CD4-positive, alpha-beta T cell (primary cell): ENCODE measurements at regions not wholly inside any gene's neighbourhood (a gene's known extent, or its start where the extent isn't known, plus 50 kb on each side); places are given as distances from the start of the nearest gene placed in this dataset.

Experiments
- ATAC-seq: fragments of 200-7000 bp; cut with Tn5 transposase; one replicate; pipeline ENCODE4 v1.10.0; 2022; ENCODE audit warnings: mild to moderate bottlenecking; ENCODE audit not compliant: poor library complexity
- CTCF ChIA-PET: fragments of 350-600 bp; sonication (Branson Sonifier 250); formaldehyde crosslinking; loops from one replicate; lab custom pipeline; 2021; ENCODE audit warnings: antibody characterized with exemption, inconsistent platforms; lab: Charles Lee
- POLR2A ChIA-PET: fragments of 350-600 bp; sonication (Branson Sonifier 250); formaldehyde crosslinking; loops from one replicate; lab custom pipeline; 2021; ENCODE audit warnings: antibody characterized with exemption, inconsistent platforms; lab: Charles Lee
- DNase-seq, 14 experiments: peaks; one replicate each; pipeline ENCODE4 v3.0.0-alpha.2; 2013 to 2020; ENCODE audit warnings: mixed read lengths in 2 of 14
- H3K27ac ChIP-seq, 2 donors: one replicate each; pipeline versions ENCODE4 v1.5.1 to v1.7.0; 2013; ENCODE audit warnings: low read length in 2 of 2, low read depth in 1 of 2, mild to moderate bottlenecking in 1 of 2
- H3K27me3 ChIP-seq, 2 experiments: 1 replicate in 1 of 2; 2 replicates in 1 of 2; pipeline versions ENCODE4 v1.6.1 to v1.7.0; 2013; ENCODE audit warnings: low read length in 2 of 2, control low read depth in 1 of 2, mild to moderate bottlenecking in 1 of 2, moderate library complexity in 1 of 2; ENCODE audit not compliant: insufficient read depth in 2 of 2, control insufficient read depth in 1 of 2
- H3K36me3 ChIP-seq: one replicate; pipeline ENCODE4 v1.6.1; 2013; ENCODE audit warnings: low read length, control low read depth; ENCODE audit not compliant: insufficient read depth
- H3K4me1 ChIP-seq: one replicate; pipeline ENCODE4 v1.6.1; 2013; ENCODE audit warnings: low read length, control low read depth; ENCODE audit not compliant: insufficient read depth
- H3K4me3 ChIP-seq: one replicate; pipeline ENCODE4 v1.5.1; 2013; ENCODE audit warnings: mild to moderate bottlenecking, low read length, moderate library complexity
- H3K9me3 ChIP-seq, 2 experiments: 1 replicate in 1 of 2; 2 replicates in 1 of 2; pipeline versions ENCODE4 v1.6.1 to v1.7.0; 2013; ENCODE audit warnings: low read length in 2 of 2, mild to moderate bottlenecking in 2 of 2, control low read depth in 1 of 2, moderate library complexity in 1 of 2; ENCODE audit not compliant: control insufficient read depth in 1 of 2, insufficient read depth in 1 of 2
- H3K27ac Mint-ChIP-seq: one replicate; pipeline ENCODE4 v1.8.0; 2020; ENCODE audit warnings: mixed read lengths
- H3K27me3 Mint-ChIP-seq: one replicate; pipeline ENCODE4 v1.8.0; 2021; ENCODE audit warnings: mixed read lengths
- H3K36me3 Mint-ChIP-seq: one replicate; pipeline ENCODE4 v1.8.0; 2021; ENCODE audit warnings: low read depth, mixed read lengths
- H3K4me1 Mint-ChIP-seq: one replicate; pipeline ENCODE4 v1.8.0; 2021; ENCODE audit warnings: low read depth, mixed read lengths
- H3K4me3 Mint-ChIP-seq: one replicate; pipeline ENCODE4 v1.8.0; 2020; ENCODE audit warnings: mild to moderate bottlenecking, mixed read lengths
- H3K9me3 Mint-ChIP-seq: one replicate; pipeline ENCODE4 v1.8.0; 2020; ENCODE audit warnings: mixed read lengths
- CTCF ChIP-seq: fragments of 200-600 bp; IDR thresholded peaks from one replicate; pipeline ENCODE4 v1.8.0; 2022; ENCODE audit warnings: antibody characterized with exemption, mild to moderate bottlenecking
- intact Hi-C, 2 experiments: fragments of 100-400 bp; cut with DNase I in 1 of 2; cut with micrococcal nuclease in 1 of 2; formaldehyde crosslinking; loops; one replicate each; pipeline versions ENCODE4 v1.15.1 to v1.9.0; 2023 to 2025; cut with DNase I, micrococcal nuclease

GRCh38 chr1:113252166-113252565, 138.1 kb upstream of the MAGI3 start:
- Histone ChIP-seq H3K9me3 (no peaks in the 10 kb centered on the region), H3K36me3 (no peaks in the 10 kb centered on the region), H3K4me1 (no peaks in the 10 kb centered on the region), H3K4me3 (no peak overlapping the region), H3K27me3 (no peaks in the 10 kb centered on the region), H3K27ac (no peak overlapping the region)
- H3K4me1 Mint-ChIP-seq = no peaks in the 10 kb centered on the region
- H3K27ac Mint-ChIP-seq = no peak overlapping the region
- H3K4me3 Mint-ChIP-seq = no peak overlapping the region
- DNase-seq = no peak
- no peak for TF ChIP-seq CTCF
- H3K9me3 Mint-ChIP-seq = no peaks in the 10 kb centered on the region
- H3K27me3 Mint-ChIP-seq = peaks cover 11% of the 10 kb centered on the region
- intact Hi-C loops = no loop called here
- CTCF ChIA-PET = interaction anchor here (0.6 kb wide), 2 partner anchors 16 to 323 kb away, joined by 3 read pairs; no protein-coding TSS in a partner anchor
- POLR2A ChIA-PET = no interaction called here
- ATAC-seq = no peak
- no peaks in the 10 kb centered on the region for H3K36me3 Mint-ChIP-seq

- H3K27ac Mint-ChIP-seq = no peak overlapping the region
- Histone ChIP-seq H3K4me1 (no peaks in the 10 kb centered on the region), H3K27ac (no peak overlapping the region), H3K4me3 (no peak overlapping the region), H3K36me3 (no peaks in the 10 kb centered on the region), H3K27me3 (no peaks in the 10 kb centered on the region), H3K9me3 (no peaks in the 10 kb centered on the region)
- POLR2A ChIA-PET = no interaction called here
- no peak for TF ChIP-seq CTCF
- intact Hi-C loops = no loop called here
- no peaks in the 10 kb centered on the region for H3K36me3 Mint-ChIP-seq
- DNase-seq = no peak
- H3K4me3 Mint-ChIP-seq = no peak overlapping the region
- H3K9me3 Mint-ChIP-seq = no peaks in the 10 kb centered on the region
- no peak for ATAC-seq
- CTCF ChIA-PET = no interaction called here
- no peaks in the 10 kb centered on the region for H3K4me1 Mint-ChIP-seq
- H3K27me3 Mint-ChIP-seq = peaks cover 11% of the 10 kb centered on the region
Observed at GRCh38 chr1:113253187-113253586, 137.1 kb upstream of the MAGI3 start.

- H3K27me3 ChIP-seq = no peaks in the 10 kb centered on the region
- no peak overlapping the region for H3K27ac ChIP-seq
- no peaks in the 10 kb centered on the region for H3K4me1 ChIP-seq
- H3K27me3 Mint-ChIP-seq = peaks cover 11% of the 10 kb centered on the region
- ChIA-PET CTCF (no interaction called here), POLR2A (no interaction called here)
- H3K4me3 ChIP-seq = no peak overlapping the region
- H3K9me3 Mint-ChIP-seq = no peaks in the 10 kb centered on the region
- no peak overlapping the region for H3K27ac Mint-ChIP-seq
- no peaks in the 10 kb centered on the region for H3K36me3 Mint-ChIP-seq
- H3K4me1 Mint-ChIP-seq = no peaks in the 10 kb centered on the region
- ATAC-seq (no peak), DNase-seq (no peak)
- H3K36me3 ChIP-seq = no peaks in the 10 kb centered on the region
- no peak for TF ChIP-seq CTCF
- no peaks in the 10 kb centered on the region for H3K9me3 ChIP-seq
- intact Hi-C loops = no loop called here
- no peak overlapping the region for H3K4me3 Mint-ChIP-seq
Observed at GRCh38 chr1:113253590-113253989, 136.7 kb upstream of the MAGI3 start.
